ENCODE measurements at regions not wholly inside any gene's neighbourhood (a gene's known extent, or its start where the extent isn't known, plus 50 kb on each side); places are given as distances from the start of the nearest gene placed in this dataset.

GRCh38 chr10:59064080-59064692 is 112.3 kb upstream of the PHYHIPL start:
- Histone ChIP-seq H3K9ac (ENCODE audit: low read depth, low read length, poor library complexity) (no peak overlapping the region), H3K23ac (ENCODE audit: low read depth, low read length, poor library complexity) (no peak overlapping the region), H4K91ac (ENCODE audit: low read depth, low read length, poor library complexity) (no peak overlapping the region), H2AK5ac (ENCODE audit: low read depth, low read length) (no peak overlapping the region), H3K4ac (ENCODE audit: low read length) (no peak overlapping the region), H2BK120ac (ENCODE audit: low read depth, low read length) (no peak overlapping the region), H3K9me3 (replicated peaks in 1 of 2; ENCODE audit: control insufficient read depth in 2 of 2, insufficient read depth in 1 of 2, low read depth in 1 of 2, low read length in 2 of 2) (peaks cover 0 to 1% of the 10 kb centered on the region in 2 donors), H2BK15ac (ENCODE audit: low read length) (no peak overlapping the region), H3K36me3 (replicated peaks in 1 of 2; ENCODE audit: control insufficient read depth in 2 of 2, insufficient read depth in 2 of 2, low read length in 2 of 2) (no peaks in the 10 kb centered on the region), H2AFZ (ENCODE audit: low read length) (no peak overlapping the region), H4K8ac (ENCODE audit: low read depth, low read length) (no peak overlapping the region), H3K27me3 (ENCODE audit: control insufficient read depth in 3 of 3, insufficient read depth in 3 of 3, low read depth in 1 of 3, low read length in 3 of 3) (no peaks in the 10 kb centered on the region), H2BK5ac (ENCODE audit: low read length) (no peak overlapping the region), H2BK12ac (ENCODE audit: low read length) (no peak overlapping the region), H3K27ac (replicated peaks; ENCODE audit: low read length) (no peak overlapping the region), H3K4me1 (ENCODE audit: control insufficient read depth in 2 of 2, insufficient read depth in 1 of 2, low read depth in 1 of 2, low read length in 2 of 2) (peaks cover 0 to 4% of the 10 kb centered on the region in 2 donors), H3K14ac (ENCODE audit: low read length) (no peak overlapping the region), H3K4me3 (ENCODE audit: low read length in 2 of 2) (no peak overlapping the region), H3K79me1 (ENCODE audit: low read depth, low read length) (no peaks in the 10 kb centered on the region), H3K18ac (ENCODE audit: low read length) (no peak overlapping the region), H3K4me2 (ENCODE audit: insufficient read depth, low read length, poor library complexity, severe bottlenecking) (no peak overlapping the region)
- no peak for DNase-seq (ENCODE audit: low spot score)
- WGBS, 2 donors (ENCODE audit: extremely low coverage in 2 of 2, insufficient read length in 2 of 2, insufficient replicate concordance in 1 of 2): no CpG with 5 or more reads among the region's 2 CpGs

- no peak overlapping the region for H3K27ac ChIP-seq (replicated peaks; ENCODE audit: low read length)
- no CpG with 5 or more reads among the region's 6 CpGs for WGBS, 2 donors (ENCODE audit: extremely low coverage in 2 of 2, insufficient read length in 2 of 2, insufficient replicate concordance in 1 of 2)
Observed at GRCh38 chr10:59064759-59065539, 111.5 kb upstream of the PHYHIPL start.

GRCh38 chr10:59068581-59069191 is 107.8 kb upstream of the PHYHIPL start:
- Histone ChIP-seq H3K4ac (ENCODE audit: low read length) (no peak overlapping the region), H3K27me3 (ENCODE audit: control insufficient read depth in 3 of 3, insufficient read depth in 3 of 3, low read depth in 1 of 3, low read length in 3 of 3) (no peaks in the 10 kb centered on the region), H2AK5ac (ENCODE audit: low read depth, low read length) (no peak overlapping the region), H3K4me2 (ENCODE audit: insufficient read depth, low read length, poor library complexity, severe bottlenecking) (no peak overlapping the region), H2BK120ac (ENCODE audit: low read depth, low read length) (no peak overlapping the region), H2AFZ (ENCODE audit: low read length) (no peak overlapping the region), H3K9me3 (replicated peaks in 1 of 2; ENCODE audit: control insufficient read depth in 2 of 2, insufficient read depth in 1 of 2, low read depth in 1 of 2, low read length in 2 of 2) (peaks cover 0 to 1% of the 10 kb centered on the region in 2 donors), H4K8ac (ENCODE audit: low read depth, low read length) (no peak overlapping the region), H3K27ac (replicated peaks; ENCODE audit: low read length) (no peak overlapping the region), H2BK12ac (ENCODE audit: low read length) (no peak overlapping the region), H3K14ac (ENCODE audit: low read length) (no peak overlapping the region), H4K91ac (ENCODE audit: low read depth, low read length, poor library complexity) (no peak overlapping the region), H2BK15ac (ENCODE audit: low read length) (no peak overlapping the region), H2BK5ac (ENCODE audit: low read length) (no peak overlapping the region), H3K79me1 (ENCODE audit: low read depth, low read length) (no peaks in the 10 kb centered on the region), H3K36me3 (replicated peaks in 1 of 2; ENCODE audit: control insufficient read depth in 2 of 2, insufficient read depth in 2 of 2, low read length in 2 of 2) (no peaks in the 10 kb centered on the region), H3K4me3 (ENCODE audit: low read length in 2 of 2) (no peak overlapping the region), H3K18ac (ENCODE audit: low read length) (no peak overlapping the region), H3K4me1 (ENCODE audit: control insufficient read depth in 2 of 2, insufficient read depth in 1 of 2, low read depth in 1 of 2, low read length in 2 of 2) (peaks cover 0 to 6% of the 10 kb centered on the region in 2 donors), H3K9ac (ENCODE audit: low read depth, low read length, poor library complexity) (no peak overlapping the region), H3K23ac (ENCODE audit: low read depth, low read length, poor library complexity) (no peak overlapping the region)
- whole genome bisulfite sequencing, 2 donors (ENCODE audit: extremely low coverage in 2 of 2, insufficient read length in 2 of 2, insufficient replicate concordance in 1 of 2): no CpG with 5 or more reads among the region's 5 CpGs
- DNase-seq (ENCODE audit: low spot score): no peak

More at GRCh38 chr10:59064759-59065539, 111.5 kb upstream of the PHYHIPL start:
- no peak overlapping the region for H4K91ac ChIP-seq (ENCODE audit: low read depth, low read length, poor library complexity)
- no peak overlapping the region for H3K23ac ChIP-seq (ENCODE audit: low read depth, low read length, poor library complexity)
- no peak overlapping the region for H2AK5ac ChIP-seq (ENCODE audit: low read depth, low read length)
- no peak for DNase-seq (ENCODE audit: low spot score)
- H3K4me3 ChIP-seq (ENCODE audit: low read length in 2 of 2): no peak overlapping the region
- peaks cover 0 to 4% of the 10 kb centered on the region in 2 donors for H3K4me1 ChIP-seq (ENCODE audit: control insufficient read depth in 2 of 2, insufficient read depth in 1 of 2, low read depth in 1 of 2, low read length in 2 of 2)
- H2BK5ac ChIP-seq (ENCODE audit: low read length): no peak overlapping the region
- no peak overlapping the region for H2BK15ac ChIP-seq (ENCODE audit: low read length)
- H4K8ac ChIP-seq (ENCODE audit: low read depth, low read length): no peak overlapping the region
- no peak overlapping the region for H2BK120ac ChIP-seq (ENCODE audit: low read depth, low read length)
- H3K4me2 ChIP-seq (ENCODE audit: insufficient read depth, low read length, poor library complexity, severe bottlenecking): no peak overlapping the region
- H3K14ac ChIP-seq (ENCODE audit: low read length): no peak overlapping the region
- H2AFZ ChIP-seq (ENCODE audit: low read length): no peak overlapping the region
- H3K4ac ChIP-seq (ENCODE audit: low read length): no peak overlapping the region
- no peak overlapping the region for H3K9ac ChIP-seq (ENCODE audit: low read depth, low read length, poor library complexity)
- H3K18ac ChIP-seq (ENCODE audit: low read length): no peak overlapping the region
- no peak overlapping the region for H2BK12ac ChIP-seq (ENCODE audit: low read length)
- H3K9me3 ChIP-seq (replicated peaks in 1 of 2; ENCODE audit: control insufficient read depth in 2 of 2, insufficient read depth in 1 of 2, low read depth in 1 of 2, low read length in 2 of 2): peaks cover 0 to 1% of the 10 kb centered on the region in 2 donors
- no peaks in the 10 kb centered on the region for H3K27me3 ChIP-seq (ENCODE audit: control insufficient read depth in 3 of 3, insufficient read depth in 3 of 3, low read depth in 1 of 3, low read length in 3 of 3)
- no peaks in the 10 kb centered on the region for H3K36me3 ChIP-seq (replicated peaks in 1 of 2; ENCODE audit: control insufficient read depth in 2 of 2, insufficient read depth in 2 of 2, low read length in 2 of 2)
- no peaks in the 10 kb centered on the region for H3K79me1 ChIP-seq (ENCODE audit: low read depth, low read length)

- H2AFZ ChIP-seq (ENCODE audit: low read length): no peak overlapping the region
- no peaks in the 10 kb centered on the region for H3K79me1 ChIP-seq (ENCODE audit: low read depth, low read length)
- H3K14ac ChIP-seq (ENCODE audit: low read length): no peak overlapping the region
- H4K91ac ChIP-seq (ENCODE audit: low read depth, low read length, poor library complexity): no peak overlapping the region
- DNase-seq (ENCODE audit: low spot score): no peak
- H3K4me2 ChIP-seq (ENCODE audit: insufficient read depth, low read length, poor library complexity, severe bottlenecking): no peak overlapping the region
- peaks cover 0 to 3% of the 10 kb centered on the region in 2 donors for H3K4me1 ChIP-seq (ENCODE audit: control insufficient read depth in 2 of 2, insufficient read depth in 1 of 2, low read depth in 1 of 2, low read length in 2 of 2)
- peaks cover 0 to 1% of the 10 kb centered on the region in 2 donors for H3K9me3 ChIP-seq (replicated peaks in 1 of 2; ENCODE audit: control insufficient read depth in 2 of 2, insufficient read depth in 1 of 2, low read depth in 1 of 2, low read length in 2 of 2)
- no peak overlapping the region for H4K8ac ChIP-seq (ENCODE audit: low read depth, low read length)
- no peak overlapping the region for H2BK5ac ChIP-seq (ENCODE audit: low read length)
- no peak overlapping the region for H3K9ac ChIP-seq (ENCODE audit: low read depth, low read length, poor library complexity)
- H2BK120ac ChIP-seq (ENCODE audit: low read depth, low read length): no peak overlapping the region
- H2BK12ac ChIP-seq (ENCODE audit: low read length): no peak overlapping the region
- WGBS, 2 donors (ENCODE audit: extremely low coverage in 2 of 2, insufficient read length in 2 of 2, insufficient replicate concordance in 1 of 2): no CpG with 5 or more reads among the region's 1 CpG
- no peak overlapping the region for H3K27ac ChIP-seq (replicated peaks; ENCODE audit: low read length)
- no peaks in the 10 kb centered on the region for H3K36me3 ChIP-seq (replicated peaks in 1 of 2; ENCODE audit: control insufficient read depth in 2 of 2, insufficient read depth in 2 of 2, low read length in 2 of 2)
- no peaks in the 10 kb centered on the region for H3K27me3 ChIP-seq (ENCODE audit: control insufficient read depth in 3 of 3, insufficient read depth in 3 of 3, low read depth in 1 of 3, low read length in 3 of 3)
- H3K4ac ChIP-seq (ENCODE audit: low read length): no peak overlapping the region
- H2AK5ac ChIP-seq (ENCODE audit: low read depth, low read length): no peak overlapping the region
- H3K18ac ChIP-seq (ENCODE audit: low read length): no peak overlapping the region
- no peak overlapping the region for H3K23ac ChIP-seq (ENCODE audit: low read depth, low read length, poor library complexity)
- H3K4me3 ChIP-seq (ENCODE audit: low read length in 2 of 2): no peak overlapping the region
- no peak overlapping the region for H2BK15ac ChIP-seq (ENCODE audit: low read length)
Observed at GRCh38 chr10:59072038-59072437, 104.4 kb upstream of the PHYHIPL start.
